NCI-H1092 (cell line): ENCODE measurements at regions not wholly inside any gene's neighbourhood (a gene's known extent, or its start where the extent isn't known, plus 50 kb on each side); places are given as distances from the start of the nearest gene placed in this dataset.
"Not testable (repeated sequence)": the region's sequence is repeated elsewhere in the genome, so short reads cannot be mapped to it uniquely, and the experiment has no call there.

Source experiments
- DNase-seq: peaks from one replicate; lab custom pipeline; 2025; lab: John Stamatoyannopoulos, UW

DNA sequence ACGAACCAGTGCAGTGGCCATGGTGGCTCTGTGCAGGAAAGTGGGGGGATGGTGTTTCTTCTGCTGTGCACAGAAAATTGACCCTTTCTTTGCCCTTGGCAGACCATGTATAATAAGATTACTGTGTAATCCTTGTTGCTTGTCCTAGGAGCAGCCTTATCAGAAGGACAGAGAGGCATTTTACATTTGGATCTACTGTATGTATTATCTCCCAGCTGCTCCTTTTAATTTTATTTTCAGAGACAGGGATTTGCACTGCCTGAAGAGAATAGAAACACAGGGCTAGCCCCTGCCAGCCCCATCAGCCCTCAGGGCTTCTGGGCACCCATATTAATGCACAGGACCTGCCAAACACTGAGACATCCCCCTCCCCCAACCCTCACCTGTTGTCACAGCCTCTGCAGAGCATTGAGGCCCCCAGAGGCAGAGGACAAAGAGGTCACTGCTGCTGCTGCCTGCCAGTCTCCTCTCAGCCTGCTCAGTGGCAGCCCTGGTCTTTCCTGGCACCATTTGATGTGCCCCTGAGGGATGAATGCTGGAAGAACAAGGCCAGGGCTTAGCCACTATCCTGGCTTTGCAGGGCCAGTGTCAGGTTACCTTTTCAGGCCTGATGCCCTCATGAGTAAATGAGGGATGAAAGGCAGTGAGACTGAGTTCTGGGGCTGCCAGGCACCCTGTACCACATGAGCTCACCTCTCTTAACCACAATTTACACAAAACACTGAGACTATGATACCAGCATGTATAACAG is 533.4 kb downstream of the NTRK3 start:
- peak; percentile 63 for DNase-seq

DNA sequence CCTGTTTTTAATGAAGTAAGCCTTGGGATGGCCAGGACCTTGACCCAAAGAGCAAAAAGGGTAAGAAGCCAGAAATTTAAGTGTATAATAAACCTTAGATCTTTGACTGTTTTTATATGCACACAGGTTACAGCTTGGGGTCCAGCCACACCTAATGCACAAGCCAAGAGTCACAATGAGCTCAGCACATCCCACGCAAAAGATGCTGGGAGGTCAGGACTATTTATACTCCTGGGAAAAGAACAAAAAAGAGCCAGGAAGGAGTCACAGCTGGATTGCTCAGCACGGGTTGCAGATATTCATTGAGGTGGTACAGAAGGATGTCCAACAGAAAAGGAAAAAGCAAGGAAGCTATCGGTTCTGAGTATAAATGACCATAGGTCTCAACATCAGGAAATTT is 536.3 kb downstream of the NTRK3 start:
- DNase-seq, result no peak

DNA sequence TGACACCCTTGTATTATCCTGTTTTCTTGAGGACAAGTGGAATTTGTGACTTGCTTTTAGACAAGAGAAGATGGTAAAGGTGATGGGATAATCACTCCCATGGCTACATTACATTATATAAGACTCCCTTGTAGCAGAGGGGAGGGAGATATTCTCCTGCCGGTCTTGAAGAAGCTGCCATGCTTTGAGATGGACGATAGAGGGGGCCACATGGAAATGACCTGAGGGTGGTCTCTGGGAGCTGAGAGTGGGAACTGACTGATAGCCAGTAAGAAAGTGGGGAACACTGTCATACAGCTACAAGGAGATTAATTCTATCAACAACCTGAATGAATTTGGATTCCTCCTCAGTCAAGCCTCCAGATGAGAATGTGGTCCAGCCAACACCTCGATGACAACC is 540.1 kb downstream of the NTRK3 start:
- DNase-seq, result no peak

DNA sequence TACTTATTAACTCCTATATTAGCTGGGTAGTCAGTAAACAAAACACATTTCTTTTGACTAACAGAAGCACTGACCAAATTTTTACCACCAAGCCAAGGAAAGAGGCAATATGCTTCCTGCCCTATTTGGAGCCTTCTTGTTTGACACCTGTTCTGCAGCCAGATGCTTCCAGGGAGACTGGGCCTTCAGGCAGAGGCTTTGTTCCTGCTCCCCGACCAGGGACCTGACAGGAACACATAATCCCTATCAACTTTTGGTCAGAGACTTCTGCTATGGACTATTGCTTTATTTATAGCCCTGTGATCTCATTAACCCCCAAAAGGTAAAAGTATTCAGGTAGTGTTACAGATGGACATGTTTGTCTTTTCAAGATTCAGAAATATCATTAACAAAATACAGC is 541.3 kb downstream of the NTRK3 start:
- DNase-seq, result no peak

- DNase-seq, result no peak
Observed at GRCh38 chr15:87713475-87713879, 543.1 kb downstream of the NTRK3 start.

GRCh38 chr15:87712211-87712610 is 544.3 kb downstream of the NTRK3 start:
- DNase-seq, result no peak

GRCh38 chr15:87711026-87711425 is 545.5 kb downstream of the NTRK3 start:
- DNase-seq, result no peak

DNA sequence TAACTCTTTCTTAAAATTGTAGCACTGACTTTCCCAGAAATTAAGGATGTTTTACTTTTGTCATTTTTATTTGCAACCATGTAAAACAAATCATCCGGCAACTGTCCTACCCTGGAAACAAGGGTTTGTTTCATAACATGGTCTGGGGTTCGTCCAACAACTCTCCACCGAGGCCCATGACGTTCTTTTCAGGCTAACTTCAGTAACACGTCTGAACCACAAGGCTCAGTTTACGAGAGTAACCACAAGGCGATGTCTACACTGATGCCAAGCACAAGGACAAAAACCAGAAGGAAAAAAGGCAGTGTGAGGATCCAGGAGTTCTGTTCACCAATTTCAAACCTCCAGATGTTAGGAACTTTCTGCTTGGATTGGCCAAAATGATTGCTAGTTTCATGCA is 546.1 kb downstream of the NTRK3 start:
- no peak for DNase-seq

DNA sequence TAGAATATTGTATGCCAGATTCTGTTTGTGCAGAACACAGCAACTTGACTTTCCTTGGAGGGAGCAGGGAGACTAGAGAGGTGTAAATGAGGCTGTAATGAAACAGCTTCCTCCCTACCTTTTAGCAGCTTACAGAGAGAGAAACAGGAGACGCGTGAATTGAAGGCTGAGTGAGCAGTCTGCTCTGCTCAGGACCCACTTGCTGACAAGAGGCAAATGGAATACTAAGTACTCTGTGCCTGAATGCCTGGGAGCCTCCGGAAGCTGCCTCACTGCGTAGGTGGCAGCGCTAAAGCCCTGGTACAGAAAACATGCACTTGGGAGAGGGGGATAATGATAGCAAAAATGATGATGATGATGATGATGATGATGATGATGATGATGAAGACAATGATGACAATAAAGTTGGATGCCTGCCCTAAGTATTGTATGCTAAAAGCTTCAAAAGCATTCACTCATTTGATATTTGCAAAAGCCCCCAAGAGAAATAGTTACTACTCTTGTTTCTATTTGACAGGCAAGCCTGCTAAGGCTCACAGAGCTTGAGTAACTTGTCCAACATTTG is 548.9 kb downstream of the NTRK3 start:
- DNase-seq, result no peak

DNA sequence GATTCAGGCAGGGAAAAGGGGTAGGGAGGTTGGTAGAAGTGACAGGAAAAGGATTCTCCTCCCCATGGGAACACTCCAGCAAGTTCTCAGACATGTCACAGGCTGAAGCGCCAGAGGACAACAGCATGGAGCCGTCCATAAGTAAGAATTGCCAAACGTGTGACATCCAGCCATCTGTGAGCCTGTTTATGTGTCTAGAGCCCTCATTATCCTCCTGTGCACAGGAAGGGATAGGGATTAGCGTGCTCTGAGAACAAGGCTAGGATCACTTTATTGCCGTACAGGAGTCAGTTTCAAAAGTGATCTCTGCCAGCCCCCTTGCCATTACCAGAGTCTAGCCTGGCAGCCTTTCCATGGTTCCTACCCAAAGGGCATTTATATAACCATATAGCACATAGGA is 549.5 kb downstream of the NTRK3 start:
- DNase-seq, result no peak

DNA sequence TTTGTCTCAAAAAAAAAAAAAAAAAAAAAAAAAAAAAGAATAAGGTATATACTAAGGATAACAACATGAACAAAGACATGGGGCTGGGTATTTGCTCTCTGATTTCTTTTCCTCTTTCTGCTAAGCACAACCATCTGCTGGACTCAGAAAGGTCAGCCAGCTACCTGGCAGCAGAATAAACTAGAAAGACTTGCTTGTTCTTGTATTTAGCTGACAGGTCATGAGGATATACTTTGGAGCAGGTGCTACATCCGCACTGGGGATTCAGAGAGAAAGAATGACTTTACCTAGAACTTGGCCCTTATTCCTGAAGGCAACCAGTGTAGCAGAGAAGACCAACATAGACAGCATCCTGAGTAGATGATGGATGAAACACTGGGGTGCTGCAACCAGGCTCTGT is 550.5 kb downstream of the NTRK3 start:
- DNase-seq, result no peak

DNA sequence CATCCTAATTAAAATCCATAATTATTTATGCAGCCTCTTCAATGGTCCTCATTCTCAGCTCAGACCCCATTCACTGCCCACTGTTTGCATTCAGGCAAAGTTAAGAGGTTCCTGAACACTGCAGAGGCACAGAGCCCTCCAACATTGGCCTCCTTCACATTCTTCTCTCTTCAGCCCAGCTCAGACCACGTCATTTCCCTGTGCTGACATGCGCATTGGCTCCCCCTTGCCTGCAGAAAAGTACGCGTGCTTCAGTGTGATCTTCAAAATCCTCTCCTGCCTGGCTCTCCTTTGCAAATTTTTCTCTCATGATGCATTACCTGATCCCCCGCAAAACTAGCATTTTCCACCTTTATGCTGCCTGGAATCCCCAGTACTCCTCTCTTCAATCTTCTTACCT is 552.3 kb downstream of the NTRK3 start:
- no peak for DNase-seq

- DNase-seq, result no peak
Observed at GRCh38 chr15:87703327-87704111, 553.0 kb downstream of the NTRK3 start.

- no peak for DNase-seq
Observed at GRCh38 chr15:87702270-87702669, 554.3 kb downstream of the NTRK3 start.

GRCh38 chr15:87698467-87698866 is 558.1 kb downstream of the NTRK3 start:
- DNase-seq, result not testable (repeated sequence)

- no peak for DNase-seq
Observed at GRCh38 chr15:87689716-87690115, 566.8 kb downstream of the NTRK3 start.

DNA sequence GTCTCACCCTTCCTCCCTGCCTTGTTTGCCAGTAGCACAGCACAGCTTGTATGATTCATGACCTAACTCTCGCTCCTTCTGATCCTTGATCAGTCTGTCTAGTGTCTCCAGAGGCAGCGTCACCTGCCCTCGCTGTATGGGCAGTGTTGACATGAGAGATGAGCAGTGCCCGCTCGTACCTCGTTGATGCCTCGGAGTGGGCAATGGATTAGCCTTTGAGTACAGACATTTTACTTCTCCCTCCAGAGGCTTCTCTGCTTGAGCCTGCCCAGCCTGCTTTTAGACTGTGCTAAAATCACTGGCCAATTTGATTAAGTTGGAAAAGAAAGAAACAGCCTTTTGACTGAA is 569.0 kb downstream of the NTRK3 start:
- no peak for DNase-seq

DNA sequence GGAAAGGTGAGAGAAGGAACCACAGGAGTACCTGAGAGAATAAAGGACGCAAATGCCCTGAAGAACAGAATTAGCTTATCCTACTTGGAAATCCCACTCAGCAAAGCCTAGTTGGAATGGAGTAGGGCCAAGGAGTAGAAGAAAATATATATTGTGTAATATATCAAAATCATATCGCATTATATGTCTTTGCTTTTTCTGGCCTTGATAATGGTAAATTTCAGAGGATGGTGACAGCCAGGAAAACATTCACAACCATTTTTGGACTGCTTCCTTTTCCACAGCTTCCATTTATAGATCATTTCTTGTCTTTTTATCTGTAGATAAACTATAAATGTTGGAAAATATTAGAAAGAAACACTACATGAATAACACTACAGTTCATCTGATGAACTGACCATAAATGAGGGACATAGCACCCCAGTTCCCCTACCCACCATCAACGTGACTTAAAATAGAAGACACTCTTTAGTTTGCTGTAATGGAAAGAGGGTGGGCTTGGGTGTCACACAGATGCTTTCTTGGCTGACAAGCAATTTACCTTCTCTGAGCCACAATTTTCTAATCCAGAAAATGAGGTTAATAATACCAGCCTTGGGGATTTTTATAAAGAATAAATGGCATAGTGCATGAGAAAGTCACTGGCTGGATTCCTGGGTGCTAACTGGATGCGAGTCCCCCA is 569.6 kb downstream of the NTRK3 start:
- DNase-seq, result no peak

DNA sequence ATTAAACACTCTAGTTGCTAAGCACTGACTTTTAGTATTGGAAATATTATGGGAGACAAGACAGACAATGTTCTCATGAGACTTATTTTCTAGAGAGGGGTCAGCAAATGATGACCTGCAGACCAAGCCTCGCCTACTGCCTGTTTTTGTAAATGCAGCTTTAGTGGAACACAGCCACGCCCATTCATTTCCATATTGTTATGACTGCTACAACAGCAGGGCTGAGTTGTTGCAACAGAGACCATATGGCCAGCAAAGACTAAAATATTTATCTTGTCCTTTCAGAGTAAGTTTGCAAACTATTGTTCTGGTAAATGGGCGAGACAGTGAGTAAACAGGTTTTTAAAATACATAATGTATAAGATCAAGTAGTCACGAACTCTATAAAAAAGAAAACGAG is 570.2 kb downstream of the NTRK3 start:
- no peak for DNase-seq

DNA sequence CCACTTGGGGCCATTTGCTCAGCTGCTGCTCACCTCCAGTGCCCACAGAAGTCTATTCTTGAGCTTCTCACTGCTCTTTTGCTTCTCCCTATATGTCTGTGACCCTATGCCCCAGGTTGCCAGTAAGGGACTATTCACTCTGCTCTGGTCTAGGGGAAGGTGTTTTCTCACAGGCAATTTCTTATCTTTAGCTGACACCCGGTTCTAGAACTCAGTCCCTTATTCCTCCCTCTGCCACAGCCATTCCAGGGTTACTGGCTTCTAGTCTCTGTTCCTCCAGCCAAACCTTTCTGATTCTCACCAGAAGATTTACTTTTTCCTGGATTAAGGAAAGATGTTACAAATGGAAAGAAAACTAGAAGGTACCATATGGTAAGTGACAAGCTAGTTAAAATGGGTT is 574.0 kb downstream of the NTRK3 start:
- no peak for DNase-seq

- DNase-seq, result no peak
Observed at GRCh38 chr15:87681104-87681503, 575.4 kb downstream of the NTRK3 start.

DNA sequence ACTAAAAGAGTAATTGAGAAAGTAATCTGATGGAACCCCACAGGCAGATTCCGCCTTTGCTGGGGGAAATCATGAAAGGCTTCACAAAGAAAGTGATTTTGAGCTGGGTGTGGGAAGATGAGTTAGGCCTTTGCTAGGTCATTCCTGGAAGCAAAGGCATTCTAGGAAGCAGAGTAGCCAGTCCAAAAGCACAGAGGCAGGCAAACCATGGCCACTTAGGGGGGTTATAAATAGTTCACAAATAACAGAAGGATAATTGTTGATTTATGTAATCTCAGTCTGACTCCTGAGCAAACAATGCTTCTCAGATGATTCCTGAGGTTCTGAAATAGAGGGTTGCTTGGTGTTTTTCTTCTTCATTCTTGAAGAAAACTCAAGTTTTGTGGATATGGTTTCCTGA is 576.3 kb downstream of the NTRK3 start:
- DNase-seq, result no peak

DNA sequence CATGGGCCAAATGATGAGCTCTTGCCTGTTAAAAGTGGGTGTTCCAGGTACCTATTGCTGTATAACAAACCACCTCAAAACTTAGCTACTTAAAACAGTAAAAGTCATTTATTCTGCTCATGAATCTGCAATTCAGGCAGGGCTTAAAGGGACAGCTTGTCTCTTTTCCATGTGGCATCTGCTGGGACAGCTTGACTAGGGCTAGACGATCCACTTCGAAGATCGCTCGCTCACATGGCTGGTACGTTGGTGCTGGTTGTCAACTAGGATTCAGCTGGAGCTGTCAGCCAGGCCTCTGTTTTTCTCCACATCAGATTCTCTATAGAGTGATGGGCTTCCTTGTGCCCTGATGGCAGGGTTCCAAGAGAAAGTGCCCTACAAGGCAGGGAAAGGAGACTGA is 581.3 kb downstream of the NTRK3 start:
- no peak for DNase-seq
